OCI-LY7 (cell line): ENCODE measurements at regions not wholly inside any gene's neighbourhood (a gene's known extent, or its start where the extent isn't known, plus 50 kb on each side); places are given as distances from the start of the nearest gene placed in this dataset.

Experiments used
- CTCF ChIP-seq: fragments of 200-600 bp; sonication (generic); conservative IDR thresholded peaks from 2 replicates; pipeline ENCODE4 v1.5.1; 2014; ENCODE audit warnings: mild to moderate bottlenecking, antibody characterized with exemption, low read length, moderate library complexity, mixed read lengths
- EZH2phosphoT487 ChIP-seq: fragments of 200-600 bp; sonication (generic); IDR thresholded peaks from 2 replicates; pipeline ENCODE4 v1.6.1; 2018; ENCODE audit warnings: low read depth, borderline replicate concordance, mild to moderate bottlenecking, mixed run types, antibody characterized with exemption, low read length, moderate library complexity, mixed read lengths

- TF ChIP-seq CTCF (no peak), EZH2phosphoT487 (no peak)
These were observed 76.0 kb upstream of the MYL2 start for GRCh38 chr12:110996415-110996814.
